ENCODE measurements at regions not wholly inside any gene's neighbourhood (a gene's known extent, or its start where the extent isn't known, plus 50 kb on each side); places are given as distances from the start of the nearest gene placed in this dataset.

GRCh38 chr4:111230265-111230664 is 607.4 kb upstream of the PITX2 start:
- TF ChIP-seq CTCF (IDR thresholded peaks at IDR 0.05), result no peak
- no peak for TF ChIP-seq EP300 (IDR thresholded peaks at IDR 0.05)
- TF ChIP-seq POLR2A (IDR thresholded peaks at IDR 0.05), result no peak
- no peak for TF ChIP-seq POLR2AphosphoS5 (IDR thresholded peaks at IDR 0.05)
